Hepatocyte (in vitro differentiated cells): ENCODE measurements at regions not wholly inside any gene's neighbourhood (a gene's known extent, or its start where the extent isn't known, plus 50 kb on each side); places are given as distances from the start of the nearest gene placed in this dataset.

Experiments used
- CTCF ChIP-seq: fragments of 200-600 bp; sonication (generic); IDR thresholded peaks from 2 replicates; pipeline ENCODE4 v1.5.1; 2016; ENCODE audit warnings: antibody characterized with exemption, mild to moderate bottlenecking; ENCODE audit not compliant: poor library complexity
- EZH2 ChIP-seq: fragments of 200-600 bp; sonication (generic); IDR thresholded peaks from 2 replicates; pipeline ENCODE4 v1.6.1; 2016; ENCODE audit warnings: antibody characterized with exemption, mild to moderate bottlenecking, borderline replicate concordance

- TF ChIP-seq CTCF: no peak
- no peak for TF ChIP-seq EZH2
These were observed 311.7 kb upstream of the PKDCC start for GRCh38 chr2:41736105-41736567.
